ENCODE measurements at regions not wholly inside any gene's neighbourhood (a gene's known extent, or its start where the extent isn't known, plus 50 kb on each side); places are given as distances from the start of the nearest gene placed in this dataset.

GRCh38 chr3:25895031-25895430, 105.1 kb downstream of the OXSM start:
- ATAC-seq (no peak), DNase-seq (no peak)
- no peak for TF ChIP-seq CTCF (IDR thresholded peaks at IDR 0.05)
- H3K27me3 ChIP-seq (ENCODE audit: low read depth): no peaks in the 10 kb centered on the region
- no peaks in the 10 kb centered on the region for H3K9me3 ChIP-seq
- H3K36me3 ChIP-seq: no peaks in the 10 kb centered on the region
- no peaks in the 10 kb centered on the region for H3K4me1 ChIP-seq
- intact Hi-C loops (cut with DNase I): no loop called here
- H3K4me3 ChIP-seq: no peak overlapping the region
- no peak overlapping the region for H3K27ac ChIP-seq

GRCh38 chr3:25895443-25895842, 105.6 kb downstream of the OXSM start:
- no peaks in the 10 kb centered on the region for H3K4me1 ChIP-seq
- no peaks in the 10 kb centered on the region for H3K27me3 ChIP-seq (ENCODE audit: low read depth)
- no peaks in the 10 kb centered on the region for H3K9me3 ChIP-seq
- ATAC-seq (no peak), DNase-seq (no peak)
- H3K4me3 ChIP-seq: no peak overlapping the region
- no peak for TF ChIP-seq CTCF (IDR thresholded peaks at IDR 0.05)
- intact Hi-C loops (cut with DNase I): no loop called here
- H3K27ac ChIP-seq: no peak overlapping the region
- H3K36me3 ChIP-seq: no peaks in the 10 kb centered on the region

- intact Hi-C loops (cut with DNase I): no loop called here
- ATAC-seq: no peak
- no peak for DNase-seq
- Histone ChIP-seq H3K9me3 (no peaks in the 10 kb centered on the region), H3K36me3 (no peaks in the 10 kb centered on the region), H3K27me3 (ENCODE audit: low read depth) (no peaks in the 10 kb centered on the region), H3K4me1 (no peaks in the 10 kb centered on the region), H3K27ac (no peak overlapping the region), H3K4me3 (no peak overlapping the region)
- no peak for TF ChIP-seq CTCF (IDR thresholded peaks at IDR 0.05)
These were observed 107.1 kb downstream of the OXSM start for GRCh38 chr3:25897019-25897418.

GRCh38 chr3:25899352-25900101, 109.6 kb downstream of the OXSM start:
- intact Hi-C loops (cut with DNase I): no loop called here
- Histone ChIP-seq H3K27me3 (ENCODE audit: low read depth) (no peaks in the 10 kb centered on the region), H3K9me3 (no peaks in the 10 kb centered on the region), H3K4me3 (no peak overlapping the region), H3K4me1 (no peaks in the 10 kb centered on the region), H3K27ac (no peak overlapping the region), H3K36me3 (no peaks in the 10 kb centered on the region)
- no peak for TF ChIP-seq CTCF (IDR thresholded peaks at IDR 0.05)
- ATAC-seq: no peak
- DNase-seq: no peak

- intact Hi-C loops (cut with DNase I): no loop called here
- no peak for ATAC-seq
These were observed 110.3 kb downstream of the OXSM start for GRCh38 chr3:25900161-25900560.

More at GRCh38 chr3:25900161-25900560, 110.3 kb downstream of the OXSM start:
- Histone ChIP-seq H3K36me3 (no peaks in the 10 kb centered on the region), H3K27me3 (ENCODE audit: low read depth) (no peaks in the 10 kb centered on the region), H3K4me1 (no peaks in the 10 kb centered on the region), H3K9me3 (no peaks in the 10 kb centered on the region), H3K4me3 (no peak overlapping the region), H3K27ac (no peak overlapping the region)
- no peak for DNase-seq
- TF ChIP-seq CTCF (IDR thresholded peaks at IDR 0.05): no peak
